LNCaP clone FGC (cell line): ENCODE measurements at regions not wholly inside any gene's neighbourhood (a gene's known extent, or its start where the extent isn't known, plus 50 kb on each side); places are given as distances from the start of the nearest gene placed in this dataset.

Experiments
- DNase-seq: peaks from one replicate; pipeline ENCODE4 v3.0.0-alpha.2; 2011; ENCODE audit warnings: low read depth
- H3K4me3 ChIP-seq: 2 replicates; pipeline ENCODE4 v1.5.1; 2011; ENCODE audit warnings: mild to moderate bottlenecking, low read depth, low read length, control low read depth
- CTCF ChIP-seq: IDR thresholded peaks from 2 replicates; pipeline ENCODE4 v1.5.1; 2012; ENCODE audit warnings: mild to moderate bottlenecking; ENCODE audit not compliant: control insufficient read depth, insufficient read depth; ENCODE audit errors: extremely low read depth

- no peak overlapping the region for H3K4me3 ChIP-seq
- TF ChIP-seq CTCF: no peak
- no peak for DNase-seq
These were observed 155.3 kb downstream of the MACROH2A1 start for GRCh38 chr5:135243556-135244285.

- DNase-seq: no peak
- no peak for TF ChIP-seq CTCF
- H3K4me3 ChIP-seq: no peak overlapping the region
These were observed 156.0 kb downstream of the MACROH2A1 start for GRCh38 chr5:135242866-135243555.

- TF ChIP-seq CTCF: no peak
- no peak overlapping the region for H3K4me3 ChIP-seq
- no peak for DNase-seq
These were observed 156.8 kb downstream of the MACROH2A1 start for GRCh38 chr5:135242021-135242865.

GRCh38 chr5:135241536-135241935 is 157.5 kb downstream of the MACROH2A1 start:
- no peak overlapping the region for H3K4me3 ChIP-seq
- no peak for TF ChIP-seq CTCF
- no peak for DNase-seq

- H3K4me3 ChIP-seq: no peak overlapping the region
- TF ChIP-seq CTCF: no peak
- DNase-seq: no peak
These were observed 158.2 kb downstream of the MACROH2A1 start for GRCh38 chr5:135240781-135241360.

GRCh38 chr5:135240283-135240633 is 158.8 kb downstream of the MACROH2A1 start:
- no peak for TF ChIP-seq CTCF
- no peak for DNase-seq
- H3K4me3 ChIP-seq: no peak overlapping the region
